HL-60 (cell line): ENCODE measurements at regions not wholly inside any gene's neighbourhood (a gene's known extent, or its start where the extent isn't known, plus 50 kb on each side); places are given as distances from the start of the nearest gene placed in this dataset.

Source experiments
- POLR2AphosphoS5 ChIP-seq: IDR thresholded peaks from 2 replicates; pipeline ENCODE4 v1.6.1; 2012; ENCODE audit warnings: low read depth
- TF ChIP-seq, protein P1 (sequence below): IDR thresholded peaks from one replicate; pipeline ENCODE4 v1.5.1; 2011; ENCODE audit warnings: low read length, control low read depth, inconsistent platforms; ENCODE audit not compliant: insufficient read depth

GRCh38 chr12:115412831-115413230, 728.9 kb upstream of the TBX3 start:
- TF ChIP-seq, protein P1, sequence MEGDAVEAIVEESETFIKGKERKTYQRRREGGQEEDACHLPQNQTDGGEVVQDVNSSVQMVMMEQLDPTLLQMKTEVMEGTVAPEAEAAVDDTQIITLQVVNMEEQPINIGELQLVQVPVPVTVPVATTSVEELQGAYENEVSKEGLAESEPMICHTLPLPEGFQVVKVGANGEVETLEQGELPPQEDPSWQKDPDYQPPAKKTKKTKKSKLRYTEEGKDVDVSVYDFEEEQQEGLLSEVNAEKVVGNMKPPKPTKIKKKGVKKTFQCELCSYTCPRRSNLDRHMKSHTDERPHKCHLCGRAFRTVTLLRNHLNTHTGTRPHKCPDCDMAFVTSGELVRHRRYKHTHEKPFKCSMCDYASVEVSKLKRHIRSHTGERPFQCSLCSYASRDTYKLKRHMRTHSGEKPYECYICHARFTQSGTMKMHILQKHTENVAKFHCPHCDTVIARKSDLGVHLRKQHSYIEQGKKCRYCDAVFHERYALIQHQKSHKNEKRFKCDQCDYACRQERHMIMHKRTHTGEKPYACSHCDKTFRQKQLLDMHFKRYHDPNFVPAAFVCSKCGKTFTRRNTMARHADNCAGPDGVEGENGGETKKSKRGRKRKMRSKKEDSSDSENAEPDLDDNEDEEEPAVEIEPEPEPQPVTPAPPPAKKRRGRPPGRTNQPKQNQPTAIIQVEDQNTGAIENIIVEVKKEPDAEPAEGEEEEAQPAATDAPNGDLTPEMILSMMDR: no peak
- no peak for TF ChIP-seq POLR2AphosphoS5
